HG03060 (cell line): ENCODE measurements at regions not wholly inside any gene's neighbourhood (a gene's known extent, or its start where the extent isn't known, plus 50 kb on each side); places are given as distances from the start of the nearest gene placed in this dataset.
"Not testable (repeated sequence)": the region's sequence is repeated elsewhere in the genome, so short reads cannot be mapped to it uniquely, and the experiment has no call there.

Source experiments
- ATAC-seq: cut with Tn5 transposase; IDR thresholded peaks from one replicate; pipeline ENCODE4 v1.9.1; 2021; ENCODE audit warnings: low read depth, moderate number of reproducible peaks; ENCODE audit not compliant: unreplicated experiment

DNA sequence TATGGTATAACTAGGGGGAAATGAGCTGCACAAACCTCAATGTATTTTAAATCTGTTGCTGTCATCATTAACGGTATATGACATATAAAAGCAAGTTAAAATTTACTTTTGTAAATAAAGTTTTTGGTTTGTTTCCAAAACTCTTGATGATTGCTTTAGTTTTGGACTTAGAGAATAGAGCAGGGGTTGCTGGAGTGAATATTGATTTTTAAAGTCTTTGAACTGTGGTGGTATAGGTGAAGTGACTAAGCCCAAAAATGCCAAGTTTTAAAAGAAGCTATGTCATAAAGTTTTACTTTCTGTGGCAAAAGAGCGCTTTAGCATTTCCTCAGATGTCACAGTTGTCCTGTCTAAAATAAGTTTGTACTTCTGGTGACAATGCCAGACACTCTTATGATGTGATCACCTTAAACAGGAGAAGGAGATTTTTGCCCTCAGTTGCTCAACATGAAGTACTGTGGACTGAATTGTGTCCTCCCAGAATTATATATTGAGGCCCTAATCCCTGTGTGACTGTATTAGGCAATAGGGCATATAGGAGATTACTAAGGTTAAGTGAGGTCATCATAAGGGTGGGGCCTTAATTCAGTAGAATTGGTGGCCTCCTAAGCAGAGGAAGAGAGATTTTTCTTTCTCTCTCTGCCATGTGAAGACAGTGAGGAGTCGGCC lies 175.2 kb upstream of the PLGLB1 start:
- not testable (repeated sequence) for ATAC-seq

- ATAC-seq = not testable (repeated sequence)
Measured at GRCh38 chr2:87198422-87198821, 176.8 kb upstream of the PLGLB1 start.

- not testable (repeated sequence) for ATAC-seq
Measured at GRCh38 chr2:87199228-87199627, 177.6 kb upstream of the PLGLB1 start.

DNA sequence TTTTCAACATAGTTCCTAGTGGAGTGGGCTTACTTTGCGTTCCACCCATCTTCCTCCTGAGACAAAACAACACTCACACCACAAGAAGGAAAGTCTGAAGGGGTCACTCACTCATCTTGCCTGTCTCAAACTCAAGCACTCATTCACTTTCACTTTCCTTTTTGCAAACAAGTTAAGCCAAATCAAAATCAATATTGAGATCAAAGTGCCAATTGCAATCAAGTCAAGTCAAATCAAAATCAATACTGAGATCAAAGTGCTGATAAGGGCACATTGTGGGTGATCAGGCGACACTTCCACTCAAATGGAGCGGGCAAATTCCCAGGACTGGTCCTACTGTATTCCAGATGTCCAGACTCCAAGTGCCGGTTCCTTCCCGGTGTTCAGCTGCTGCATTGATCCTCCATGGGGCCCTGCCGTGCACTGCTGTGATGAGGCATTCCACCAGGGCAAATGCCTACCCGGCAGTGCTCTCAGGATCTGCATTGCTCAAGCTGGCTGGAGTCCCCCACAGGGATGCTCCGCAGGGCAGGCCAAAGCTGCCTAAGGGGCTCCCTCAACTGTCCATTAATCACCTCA lies 183.0 kb upstream of the PLGLB1 start:
- not testable (repeated sequence) for ATAC-seq

GRCh38 chr2:87212938-87213337 lies 191.3 kb upstream of the PLGLB1 start:
- ATAC-seq = not testable (repeated sequence)

DNA sequence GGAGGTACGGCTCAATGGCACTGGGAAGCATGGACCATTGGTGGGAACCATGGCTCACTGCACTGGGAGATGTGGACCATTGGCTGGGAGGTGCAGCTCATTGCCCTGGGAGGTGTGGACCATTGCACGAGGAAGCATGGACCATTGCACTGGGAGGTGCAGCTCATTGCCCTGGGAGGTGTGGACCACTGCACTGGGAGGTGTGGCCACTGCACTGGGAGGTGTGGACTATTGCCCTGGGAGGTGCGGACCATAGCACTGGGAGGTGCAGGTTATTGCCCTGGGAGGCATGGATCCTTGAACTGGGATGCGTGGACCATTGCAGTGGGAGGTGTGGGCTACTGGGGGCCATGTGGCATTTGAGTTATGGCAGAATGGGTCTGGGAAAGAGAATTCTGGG lies 195.4 kb upstream of the PLGLB1 start:
- not testable (repeated sequence) for ATAC-seq

- ATAC-seq = not testable (repeated sequence)
Measured at GRCh38 chr2:87217741-87218410, 196.2 kb upstream of the PLGLB1 start.

DNA sequence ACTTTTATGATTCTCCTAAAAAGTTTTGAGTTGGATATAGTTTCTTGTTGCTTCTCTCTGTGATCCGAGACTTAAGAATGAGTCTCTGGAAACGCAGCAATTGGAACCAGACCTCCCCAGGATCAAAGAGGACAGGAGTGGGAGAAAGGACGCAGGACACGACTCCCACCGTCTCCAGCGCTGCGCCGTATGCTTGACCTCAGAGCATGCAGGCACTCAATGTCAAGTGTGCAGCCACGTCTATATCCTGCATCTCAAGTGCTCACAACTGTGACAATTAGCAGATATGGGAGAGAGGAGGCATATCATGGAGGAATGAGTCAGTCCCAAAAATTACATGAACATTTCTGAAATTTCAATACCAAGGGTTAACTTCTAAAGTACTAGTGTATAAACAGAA lies 199.0 kb upstream of the PLGLB1 start:
- not testable (repeated sequence) for ATAC-seq

DNA sequence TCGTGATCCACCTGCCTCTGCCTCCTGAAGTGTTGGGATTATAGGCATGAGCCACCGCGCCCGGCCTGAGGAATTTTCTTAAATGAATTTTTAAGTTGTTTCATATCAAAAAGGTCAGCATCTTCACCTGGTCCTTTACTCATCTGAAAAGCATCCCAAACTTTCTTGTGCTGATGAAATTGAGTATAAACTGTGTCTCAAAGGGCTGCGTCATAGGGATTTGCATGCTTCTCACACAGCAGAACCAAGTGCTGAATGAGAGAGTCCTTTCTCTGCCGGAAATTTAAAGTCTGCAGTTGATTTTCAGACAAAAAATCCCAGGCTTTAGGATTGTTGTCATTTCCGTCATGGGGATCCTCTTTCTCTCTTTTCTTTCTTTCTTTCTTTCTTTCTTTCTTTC lies 200.5 kb upstream of the PLGLB1 start:
- ATAC-seq = not testable (repeated sequence)

DNA sequence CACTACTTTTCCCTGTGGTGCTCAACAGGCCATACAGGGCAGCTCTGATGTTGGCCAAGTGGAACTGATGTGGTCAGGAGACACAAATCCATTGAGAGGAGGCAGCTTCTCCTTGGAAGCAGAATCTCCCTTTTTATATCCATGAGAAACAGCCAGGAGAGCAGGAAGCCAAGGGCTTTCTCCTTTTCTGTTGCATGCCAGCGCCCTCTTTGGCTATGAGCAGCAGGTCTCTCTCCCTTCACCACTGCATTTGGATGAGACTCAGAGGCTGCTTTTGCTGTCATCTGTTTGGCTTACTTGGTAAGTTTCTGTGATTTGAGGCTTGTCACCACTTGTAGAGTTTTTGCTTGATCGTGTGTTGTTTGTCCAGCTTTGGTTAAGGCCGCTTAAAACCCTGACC lies 202.2 kb upstream of the PLGLB1 start:
- ATAC-seq = not testable (repeated sequence)

- not testable (repeated sequence) for ATAC-seq
Measured at GRCh38 chr2:87229091-87229689, 207.5 kb upstream of the PLGLB1 start.

GRCh38 chr2:87229964-87230363 lies 208.3 kb upstream of the PLGLB1 start:
- ATAC-seq = not testable (repeated sequence)

DNA sequence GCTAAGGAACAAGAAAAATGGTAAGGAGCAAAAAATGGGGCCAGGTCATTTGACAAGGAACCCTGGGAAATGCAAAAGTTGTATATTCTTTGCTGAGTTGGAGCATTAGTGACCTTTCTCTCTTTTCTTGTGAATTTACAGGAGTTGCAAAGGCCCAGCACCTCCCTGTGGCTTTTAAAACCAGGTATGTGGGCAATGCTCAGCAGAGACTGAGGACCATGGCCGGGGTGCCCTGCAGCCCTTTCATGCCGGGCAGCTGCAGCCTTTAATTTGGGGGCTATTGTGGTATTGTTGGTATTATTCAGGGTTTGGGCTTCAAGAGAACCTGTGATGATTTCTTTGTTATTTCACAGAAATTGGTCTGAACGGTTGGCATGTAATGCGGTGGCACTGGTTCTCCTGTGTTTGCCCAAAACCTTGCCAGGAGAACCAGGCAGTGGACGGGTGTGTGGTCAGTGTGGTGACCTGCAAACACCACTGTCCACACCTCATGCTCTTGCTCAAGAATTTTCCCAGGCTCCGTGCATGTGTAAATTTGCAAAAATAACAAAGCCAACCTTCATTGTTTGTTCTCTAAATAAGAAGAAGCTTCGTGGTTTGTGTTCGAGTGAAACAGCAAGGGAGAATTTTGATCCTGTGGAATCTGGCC lies 213.8 kb upstream of the PLGLB1 start:
- not testable (repeated sequence) for ATAC-seq

DNA sequence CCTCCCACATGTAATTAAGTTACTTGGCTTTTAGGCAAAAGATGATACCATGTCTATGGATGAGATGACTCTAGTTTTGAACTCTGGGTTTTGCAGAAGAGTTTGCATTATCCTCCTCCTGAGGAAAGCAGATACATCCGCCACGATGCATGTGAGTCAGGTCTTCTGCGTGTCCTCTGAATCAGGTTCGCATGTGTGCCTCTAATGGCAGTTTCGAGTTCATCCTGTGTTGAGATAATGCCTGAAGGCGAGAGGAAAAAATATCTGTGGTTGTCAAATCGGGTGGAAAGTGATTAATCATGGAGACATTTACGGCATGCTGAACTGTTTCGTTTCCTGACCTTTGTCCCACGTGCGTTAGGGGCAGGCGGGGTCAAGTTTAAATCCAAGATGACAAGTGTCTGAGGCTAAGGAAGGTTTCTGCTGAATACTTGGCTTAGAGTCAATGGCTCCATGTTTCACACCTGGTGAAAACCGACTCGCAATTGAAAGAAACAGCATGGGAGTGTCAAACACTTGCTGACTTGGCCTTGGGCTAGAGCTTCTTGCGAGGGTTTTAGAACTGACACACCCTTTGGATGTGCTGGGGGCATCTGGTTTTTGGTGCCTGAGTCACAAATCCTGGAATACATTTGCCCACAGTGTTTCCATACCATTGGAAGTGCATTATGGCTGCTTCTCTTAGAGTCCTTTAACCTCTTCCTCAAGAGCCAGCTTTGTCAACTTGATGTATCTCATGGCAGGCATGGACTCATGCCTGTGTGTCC lies 216.1 kb upstream of the PLGLB1 start:
- not testable (repeated sequence) for ATAC-seq

GRCh38 chr2:87239558-87240215 lies 218.0 kb upstream of the PLGLB1 start:
- ATAC-seq = not testable (repeated sequence)

- not testable (repeated sequence) for ATAC-seq
Measured at GRCh38 chr2:87246066-87246717, 224.5 kb upstream of the PLGLB1 start.

GRCh38 chr2:87252046-87252445 lies 230.4 kb upstream of the PLGLB1 start:
- not testable (repeated sequence) for ATAC-seq

- not testable (repeated sequence) for ATAC-seq
Measured at GRCh38 chr2:87254562-87254961, 232.9 kb upstream of the PLGLB1 start.

- ATAC-seq = not testable (repeated sequence)
Measured at GRCh38 chr2:87255410-87255809, 233.8 kb upstream of the PLGLB1 start.
